MM.1S (cell line): ENCODE measurements at regions not wholly inside any gene's neighbourhood (a gene's known extent, or its start where the extent isn't known, plus 50 kb on each side); places are given as distances from the start of the nearest gene placed in this dataset.

ENCODE experiments used
- DNase-seq: peaks from one replicate; pipeline ENCODE4 v3.0.0-alpha.2; 2015
- H2AFZ ChIP-seq: fragments of 300-600 bp; sonication (generic); 2 replicates; pipeline ENCODE4 v1.6.0; 2016; ENCODE audit warnings: antibody characterized with exemption, low read length
- H3F3A ChIP-seq: fragments of 300-600 bp; sonication (generic); 2 replicates; pipeline ENCODE4 v1.6.1; 2016; ENCODE audit warnings: mild to moderate bottlenecking, antibody characterized with exemption, low read length, moderate library complexity, mixed read lengths; ENCODE audit not compliant: insufficient read depth
- H3K27ac ChIP-seq: fragments of 300-600 bp; sonication (generic); 2 replicates; pipeline ENCODE4 v1.5.1; 2016; ENCODE audit warnings: mild to moderate bottlenecking, low read length
- H3K27me3 ChIP-seq: fragments of 300-600 bp; sonication (generic); replicated peaks from 2 replicates; pipeline ENCODE4 v1.6.0; 2016; ENCODE audit warnings: low read length; ENCODE audit not compliant: insufficient read depth
- H3K36me3 ChIP-seq: fragments of 300-600 bp; sonication (generic); replicated peaks from 2 replicates; pipeline ENCODE4 v1.6.1; 2016; ENCODE audit warnings: mild to moderate bottlenecking, low read length, mixed read lengths; ENCODE audit not compliant: insufficient read depth
- H3K4me1 ChIP-seq: fragments of 300-600 bp; sonication (generic); 2 replicates; pipeline ENCODE4 v1.6.1; 2016; ENCODE audit warnings: low read length, mixed read lengths
- H3K4me2 ChIP-seq: fragments of 300-600 bp; sonication (generic); 2 replicates; pipeline ENCODE4 v1.6.0; 2016; ENCODE audit warnings: low read depth, low read length
- H3K4me3 ChIP-seq: fragments of 300-600 bp; sonication (generic); 2 replicates; pipeline ENCODE4 v1.5.1; 2016; ENCODE audit warnings: low read length, mixed read lengths
- H3K79me2 ChIP-seq: fragments of 300-600 bp; sonication (generic); 2 replicates; pipeline ENCODE4 v1.6.1; 2016; ENCODE audit warnings: mixed run types, low read length, mixed read lengths
- H3K9ac ChIP-seq: fragments of 300-600 bp; sonication (generic); 2 replicates; pipeline ENCODE4 v1.6.1; 2016; ENCODE audit warnings: low read length, mixed read lengths
- H3K9me2 ChIP-seq: fragments of 300-600 bp; sonication (generic); replicated peaks from 2 replicates; pipeline ENCODE4 v1.6.1; 2016; ENCODE audit warnings: mild to moderate bottlenecking, low read length, mixed read lengths; ENCODE audit not compliant: insufficient read depth
- H3K9me3 ChIP-seq: fragments of 300-600 bp; sonication (generic); replicated peaks from 2 replicates; pipeline ENCODE4 v1.6.1; 2016; ENCODE audit warnings: mild to moderate bottlenecking, low read length, mixed read lengths; ENCODE audit not compliant: insufficient read depth
- H4K20me1 ChIP-seq: fragments of 300-600 bp; sonication (generic); 2 replicates; pipeline ENCODE4 v1.6.1; 2016; ENCODE audit warnings: mild to moderate bottlenecking, low read length, moderate library complexity, mixed read lengths; ENCODE audit not compliant: insufficient read depth
- CTCF ChIP-seq: fragments of 300-600 bp; sonication (generic); IDR thresholded peaks from 2 replicates; pipeline ENCODE4 v1.5.1; 2016; ENCODE audit warnings: antibody characterized with exemption, low read length, mixed read lengths
- EZH2 ChIP-seq: fragments of 300-600 bp; sonication (generic); optimal IDR thresholded peaks from 2 replicates; pipeline ENCODE3; 2017; ENCODE audit warnings: low read depth, mild to moderate bottlenecking, antibody characterized with exemption, low read length, mixed read lengths
- EZH2phosphoT487 ChIP-seq: fragments of 300-600 bp; sonication (generic); IDR thresholded peaks from 2 replicates; pipeline ENCODE4 v1.6.1; 2018; ENCODE audit warnings: antibody characterized with exemption, low read length

GRCh38 chr14:82046512-82047226 is 513.0 kb upstream of the SEL1L start:
- H3K27me3 ChIP-seq: no peaks in the 10 kb centered on the region
- H3K79me2 ChIP-seq: no peaks in the 10 kb centered on the region
- no peaks in the 10 kb centered on the region for H3F3A ChIP-seq
- no peak overlapping the region for H2AFZ ChIP-seq
- no peak overlapping the region for H3K4me2 ChIP-seq
- no peak overlapping the region for H3K9ac ChIP-seq
- H3K27ac ChIP-seq: no peak overlapping the region
- H3K9me2 ChIP-seq: no peaks in the 10 kb centered on the region
- H3K4me3 ChIP-seq: no peak overlapping the region
- no peaks in the 10 kb centered on the region for H4K20me1 ChIP-seq
- H3K9me3 ChIP-seq: no peaks in the 10 kb centered on the region
- TF ChIP-seq EZH2: no peak
- no peak for TF ChIP-seq EZH2phosphoT487
- TF ChIP-seq CTCF: no peak
- H3K36me3 ChIP-seq: no peaks in the 10 kb centered on the region
- no peak for DNase-seq
- H3K4me1 ChIP-seq: no peaks in the 10 kb centered on the region

GRCh38 chr14:82047777-82048470 is 514.3 kb upstream of the SEL1L start:
- H3K4me3 ChIP-seq: no peak overlapping the region
- no peak overlapping the region for H3K27ac ChIP-seq
- no peak overlapping the region for H3K9ac ChIP-seq
- H3K27me3 ChIP-seq: no peaks in the 10 kb centered on the region
- TF ChIP-seq EZH2phosphoT487: no peak
- no peak for TF ChIP-seq CTCF
- no peak for TF ChIP-seq EZH2
- no peak overlapping the region for H2AFZ ChIP-seq
- H4K20me1 ChIP-seq: no peaks in the 10 kb centered on the region
- no peaks in the 10 kb centered on the region for H3K9me2 ChIP-seq
- H3K79me2 ChIP-seq: no peaks in the 10 kb centered on the region
- no peak for DNase-seq
- H3F3A ChIP-seq: no peaks in the 10 kb centered on the region
- no peak overlapping the region for H3K4me2 ChIP-seq
- H3K36me3 ChIP-seq: no peaks in the 10 kb centered on the region
- H3K4me1 ChIP-seq: no peaks in the 10 kb centered on the region
- no peaks in the 10 kb centered on the region for H3K9me3 ChIP-seq

GRCh38 chr14:82052778-82053177 is 519.1 kb upstream of the SEL1L start:
- H3K27me3 ChIP-seq: no peaks in the 10 kb centered on the region
- H3K4me1 ChIP-seq: no peaks in the 10 kb centered on the region
- H3K79me2 ChIP-seq: no peaks in the 10 kb centered on the region
- no peaks in the 10 kb centered on the region for H3K9me3 ChIP-seq
- no peak for TF ChIP-seq EZH2
- TF ChIP-seq EZH2phosphoT487: no peak
- TF ChIP-seq CTCF: no peak
- H4K20me1 ChIP-seq: no peaks in the 10 kb centered on the region
- no peak for DNase-seq
- no peak overlapping the region for H2AFZ ChIP-seq
- H3K9ac ChIP-seq: no peak overlapping the region
- no peaks in the 10 kb centered on the region for H3K9me2 ChIP-seq
- H3K4me3 ChIP-seq: no peak overlapping the region
- H3K27ac ChIP-seq: no peak overlapping the region
- H3K36me3 ChIP-seq: no peaks in the 10 kb centered on the region
- no peak overlapping the region for H3K4me2 ChIP-seq
- H3F3A ChIP-seq: no peaks in the 10 kb centered on the region
